Sigmoid colon (tissue), 4 donors: ENCODE measurements at regions not wholly inside any gene's neighbourhood (a gene's known extent, or its start where the extent isn't known, plus 50 kb on each side); places are given as distances from the start of the nearest gene placed in this dataset.

Experiments
- POLR2A ChIP-seq, 2 donors: fragments of 450-650 bp; IDR thresholded peaks; one replicate each; pipeline ENCODE4 v1.6.1; 2016; ENCODE audit warnings: antibody characterized with exemption in 2 of 2, mild to moderate bottlenecking in 2 of 2, moderate library complexity in 2 of 2
- POLR2AphosphoS5 ChIP-seq, 4 donors: sonication (generic); formaldehyde crosslinking; IDR thresholded peaks; one replicate each; pipeline ENCODE4 v1.6.1; 2017; ENCODE audit warnings: antibody characterized with exemption in 4 of 4
- TF ChIP-seq, protein P1 (sequence below), 4 experiments: fragments of 450-650 bp in 3 of 4; fragments of 200-600 bp in 1 of 4; IDR thresholded peaks; one replicate each; pipeline ENCODE4 v1.5.1; 2016 to 2019; ENCODE audit warnings: antibody characterized with exemption in 4 of 4, mild to moderate bottlenecking in 3 of 4, moderate library complexity in 2 of 4

DNA sequence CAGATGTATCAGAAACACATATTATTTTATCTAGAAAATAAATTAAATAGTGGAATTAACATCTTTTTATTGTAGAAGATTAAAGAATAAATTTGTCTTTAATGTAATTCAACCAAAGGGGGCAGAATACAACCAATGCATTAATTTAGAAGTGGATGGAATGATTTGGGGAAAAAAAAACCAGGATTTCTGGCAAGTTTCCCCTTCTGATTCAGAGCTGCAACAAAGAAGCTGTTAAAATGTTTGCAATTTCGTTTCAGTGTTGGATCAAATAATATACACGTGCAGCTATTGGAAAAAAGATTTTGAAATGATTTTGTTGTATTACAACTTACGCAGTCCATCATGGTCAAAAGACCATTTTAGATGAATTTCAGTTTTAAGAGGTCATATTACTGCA lies 71.6 kb upstream of the ZNF280D start:
- TF ChIP-seq, protein P1, sequence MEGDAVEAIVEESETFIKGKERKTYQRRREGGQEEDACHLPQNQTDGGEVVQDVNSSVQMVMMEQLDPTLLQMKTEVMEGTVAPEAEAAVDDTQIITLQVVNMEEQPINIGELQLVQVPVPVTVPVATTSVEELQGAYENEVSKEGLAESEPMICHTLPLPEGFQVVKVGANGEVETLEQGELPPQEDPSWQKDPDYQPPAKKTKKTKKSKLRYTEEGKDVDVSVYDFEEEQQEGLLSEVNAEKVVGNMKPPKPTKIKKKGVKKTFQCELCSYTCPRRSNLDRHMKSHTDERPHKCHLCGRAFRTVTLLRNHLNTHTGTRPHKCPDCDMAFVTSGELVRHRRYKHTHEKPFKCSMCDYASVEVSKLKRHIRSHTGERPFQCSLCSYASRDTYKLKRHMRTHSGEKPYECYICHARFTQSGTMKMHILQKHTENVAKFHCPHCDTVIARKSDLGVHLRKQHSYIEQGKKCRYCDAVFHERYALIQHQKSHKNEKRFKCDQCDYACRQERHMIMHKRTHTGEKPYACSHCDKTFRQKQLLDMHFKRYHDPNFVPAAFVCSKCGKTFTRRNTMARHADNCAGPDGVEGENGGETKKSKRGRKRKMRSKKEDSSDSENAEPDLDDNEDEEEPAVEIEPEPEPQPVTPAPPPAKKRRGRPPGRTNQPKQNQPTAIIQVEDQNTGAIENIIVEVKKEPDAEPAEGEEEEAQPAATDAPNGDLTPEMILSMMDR (IDR thresholded peaks at IDR 0.05): no peak
- TF ChIP-seq POLR2AphosphoS5 (IDR thresholded peaks at IDR 0.05) (no peak), POLR2A (IDR thresholded peaks at IDR 0.05) (no peak)
